GM21360 (cell line): ENCODE measurements at regions not wholly inside any gene's neighbourhood (a gene's known extent, or its start where the extent isn't known, plus 50 kb on each side); places are given as distances from the start of the nearest gene placed in this dataset.
"Not testable (repeated sequence)": the region's sequence is repeated elsewhere in the genome, so short reads cannot be mapped to it uniquely, and the experiment has no call there.

ENCODE experiments used
- ATAC-seq: cut with Tn5 transposase; IDR thresholded peaks from one replicate; pipeline ENCODE4 v1.9.1; 2021; ENCODE audit warnings: mild to moderate bottlenecking, moderate library complexity; ENCODE audit not compliant: unreplicated experiment

DNA sequence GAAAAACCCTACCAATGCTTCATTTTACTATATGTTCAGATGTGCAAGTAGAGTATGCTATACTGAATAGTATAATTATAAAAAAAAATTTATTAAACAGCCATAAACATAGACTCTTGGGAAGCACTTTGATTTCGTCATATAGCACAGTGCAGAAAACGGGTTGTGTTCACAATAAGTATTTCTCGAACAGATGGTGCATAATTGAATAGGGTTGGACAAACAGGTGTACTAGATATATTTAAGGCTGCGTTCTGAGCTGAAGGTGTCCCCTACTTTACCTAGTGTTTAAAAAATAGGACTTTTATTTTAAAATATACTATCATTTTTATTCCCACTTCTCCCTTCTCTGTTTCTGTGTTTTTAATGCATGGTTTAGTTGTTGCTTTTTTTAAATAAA lies 841.5 kb downstream of the ANKRD7 start:
- no peak for ATAC-seq

DNA sequence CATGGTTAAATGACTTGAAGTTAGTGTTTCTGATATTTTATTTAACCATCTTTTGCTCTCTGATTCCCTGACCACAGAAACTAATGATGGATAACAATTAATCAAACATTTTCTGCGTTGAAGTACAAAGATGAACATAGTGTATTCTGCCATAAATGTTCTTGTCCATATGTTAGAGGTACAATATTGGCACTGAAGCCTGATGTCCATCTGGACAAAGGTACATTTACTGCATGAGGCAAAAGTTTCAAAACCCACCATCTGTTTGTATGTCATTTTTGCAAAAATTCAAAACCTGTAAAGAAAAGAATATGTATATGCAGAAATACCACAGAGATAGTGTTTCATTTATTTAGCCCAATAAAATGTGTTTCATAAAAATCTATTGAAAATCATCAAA lies 861.5 kb downstream of the ANKRD7 start:
- ATAC-seq: no peak

DNA sequence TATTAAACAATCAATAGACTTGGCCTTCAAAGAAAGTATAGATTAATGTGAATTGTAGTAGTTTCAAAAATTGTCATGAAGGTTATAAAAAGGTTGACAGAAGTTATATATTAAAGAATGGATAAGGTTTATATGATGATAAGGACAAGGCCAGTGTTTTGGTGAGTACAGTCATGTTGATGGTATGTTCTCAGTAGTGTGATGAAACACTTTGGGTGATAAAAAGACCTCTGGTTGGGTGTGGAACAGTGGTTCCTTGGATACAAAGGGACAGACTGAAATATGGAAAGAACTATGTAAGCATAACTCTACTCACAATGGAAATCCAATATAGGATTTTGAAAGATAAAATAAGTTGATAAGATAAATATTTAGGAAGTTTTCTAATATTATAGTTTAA lies 866.3 kb downstream of the ANKRD7 start:
- ATAC-seq: no peak

DNA sequence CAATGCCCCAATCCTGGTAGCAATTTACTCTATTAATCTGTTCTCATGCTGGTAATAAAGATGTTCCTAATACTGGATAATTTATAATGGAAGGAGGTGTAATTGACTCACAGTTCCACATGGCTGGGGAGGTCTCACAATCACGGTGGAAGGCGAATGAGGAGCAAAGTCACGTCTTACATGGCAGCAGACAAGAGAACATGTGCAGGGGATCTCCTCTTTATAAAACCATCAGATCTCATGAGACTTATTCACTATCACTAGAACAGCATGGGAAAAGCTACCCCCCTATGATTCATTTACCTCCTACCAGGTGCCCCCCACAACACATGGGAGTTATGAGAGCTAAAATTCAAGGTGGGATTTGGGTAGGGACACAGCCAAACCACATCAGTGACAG lies 872.2 kb downstream of the ANKRD7 start:
- no peak for ATAC-seq

DNA sequence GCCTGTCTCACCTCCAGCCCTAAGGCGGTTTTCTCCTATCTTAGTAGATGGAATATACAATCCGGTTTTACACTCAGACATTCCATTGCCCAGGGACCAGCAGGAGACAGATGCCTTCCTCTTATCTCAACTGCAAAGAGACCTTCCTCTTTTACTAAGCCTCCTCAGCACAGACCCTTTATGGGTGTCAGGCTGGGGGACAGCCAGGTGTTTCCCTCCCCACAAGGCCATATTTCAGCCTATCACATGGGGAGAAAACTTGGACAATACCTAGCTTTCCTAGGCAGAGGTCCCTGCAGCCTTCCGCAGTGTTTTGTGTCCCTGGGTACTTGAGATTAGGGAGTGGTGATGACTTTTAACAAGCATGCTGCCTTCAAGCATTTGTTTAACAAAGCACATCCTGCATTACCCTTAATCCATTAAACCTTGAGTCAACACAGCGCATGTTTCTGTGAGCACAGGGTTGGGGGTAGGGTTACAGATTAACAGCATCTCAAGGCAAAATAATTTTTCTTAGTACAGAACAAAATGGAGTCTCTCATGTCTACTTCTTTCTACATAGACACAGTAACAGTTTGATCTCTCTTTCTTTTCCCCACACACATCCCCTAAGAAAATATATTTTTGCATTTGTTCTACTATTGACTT lies 876.2 kb downstream of the ANKRD7 start:
- not testable (repeated sequence) for ATAC-seq

DNA sequence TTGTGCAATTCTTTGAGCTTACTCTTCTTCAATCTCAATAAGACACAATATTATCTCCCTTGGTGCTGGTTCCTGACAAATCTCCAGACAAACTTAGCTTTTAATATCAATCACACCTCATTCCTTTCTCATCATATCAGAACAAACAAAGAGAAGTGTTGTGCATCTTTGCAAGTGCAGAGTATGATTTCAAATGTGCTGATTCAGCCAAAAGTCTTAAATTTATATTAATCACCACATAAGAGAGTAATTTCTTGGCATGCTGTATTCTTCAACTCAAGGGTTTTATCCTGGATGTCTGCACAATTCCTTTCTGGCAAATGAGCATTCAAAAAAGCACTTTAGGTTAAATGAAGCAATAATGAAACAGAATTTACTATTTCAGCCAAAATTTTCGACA lies 877.8 kb downstream of the ANKRD7 start:
- no peak for ATAC-seq

DNA sequence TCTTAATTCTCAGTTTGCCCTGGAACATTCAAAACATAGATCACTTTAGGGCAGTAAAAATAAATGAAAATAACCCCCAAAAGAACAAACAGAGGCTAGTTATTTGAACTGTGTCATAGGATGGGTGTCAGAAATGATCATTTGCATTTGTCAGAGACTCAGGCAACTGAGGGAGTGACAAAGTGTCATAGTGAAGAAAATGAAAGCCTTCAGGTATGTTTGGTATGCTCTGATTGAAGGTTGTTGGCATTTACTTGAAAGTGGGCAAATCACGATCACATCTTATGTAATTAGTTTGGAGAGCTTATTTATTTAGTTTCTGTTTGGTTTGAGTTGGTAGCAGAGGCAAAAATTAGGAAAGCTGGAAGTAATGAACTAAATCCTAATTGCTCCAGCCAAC lies 880.9 kb downstream of the ANKRD7 start:
- no peak for ATAC-seq

DNA sequence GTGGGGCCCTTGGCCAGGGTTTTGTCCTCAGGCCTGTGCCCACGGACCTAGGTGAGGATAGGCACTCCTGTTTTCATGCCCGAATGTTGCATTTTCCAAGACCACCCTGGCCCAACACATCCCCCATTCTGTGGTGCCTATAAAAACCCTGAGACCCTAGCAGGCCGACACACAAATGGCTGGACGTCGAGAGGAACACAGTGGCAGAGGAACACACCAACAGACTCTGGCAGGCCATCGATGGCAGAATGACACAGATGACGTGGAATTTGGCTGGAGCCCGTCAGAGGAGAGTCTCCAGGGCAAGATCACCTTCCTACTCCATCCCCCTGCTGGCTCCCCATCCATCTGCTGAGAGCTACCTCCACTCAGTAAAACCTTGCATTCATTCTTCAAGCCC lies 898.8 kb downstream of the ANKRD7 start:
- no peak for ATAC-seq

DNA sequence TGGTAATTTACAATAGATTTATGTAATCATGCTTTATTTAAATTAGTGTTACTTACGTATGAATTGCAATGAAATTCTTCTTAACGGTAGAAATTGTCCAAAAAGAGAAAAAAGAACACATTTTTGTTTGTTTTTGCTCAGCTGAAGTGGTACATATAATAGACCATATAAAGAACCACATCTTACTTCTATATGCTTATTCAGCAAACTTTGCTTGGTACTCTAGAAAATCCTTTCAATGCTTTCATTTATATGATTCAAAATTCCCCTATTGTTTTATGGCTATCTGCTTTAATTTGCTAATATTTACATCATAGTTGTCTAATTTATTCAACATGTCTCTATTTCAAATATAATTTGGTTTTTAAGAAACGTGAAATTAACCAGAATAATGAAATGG lies 903.2 kb downstream of the ANKRD7 start:
- no peak for ATAC-seq

DNA sequence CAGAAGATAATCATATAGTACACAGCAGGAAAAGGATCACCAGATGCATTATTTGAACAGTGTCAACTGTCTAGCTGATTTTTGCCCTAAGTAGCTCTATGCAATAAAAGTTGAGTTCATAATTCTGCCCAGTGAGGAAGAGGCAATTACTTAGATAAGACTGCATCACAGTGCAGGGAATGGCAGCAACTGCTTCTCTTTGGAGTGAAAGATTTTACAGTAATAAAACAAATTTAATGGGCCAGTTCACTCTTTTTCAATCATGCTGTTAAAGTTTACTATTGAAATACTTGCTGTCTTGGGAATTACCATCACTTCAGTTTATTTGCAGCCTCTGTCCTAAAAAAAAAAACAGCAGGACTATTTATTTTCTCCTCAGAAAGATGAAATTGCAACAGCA lies 907.9 kb downstream of the ANKRD7 start:
- no peak for ATAC-seq

DNA sequence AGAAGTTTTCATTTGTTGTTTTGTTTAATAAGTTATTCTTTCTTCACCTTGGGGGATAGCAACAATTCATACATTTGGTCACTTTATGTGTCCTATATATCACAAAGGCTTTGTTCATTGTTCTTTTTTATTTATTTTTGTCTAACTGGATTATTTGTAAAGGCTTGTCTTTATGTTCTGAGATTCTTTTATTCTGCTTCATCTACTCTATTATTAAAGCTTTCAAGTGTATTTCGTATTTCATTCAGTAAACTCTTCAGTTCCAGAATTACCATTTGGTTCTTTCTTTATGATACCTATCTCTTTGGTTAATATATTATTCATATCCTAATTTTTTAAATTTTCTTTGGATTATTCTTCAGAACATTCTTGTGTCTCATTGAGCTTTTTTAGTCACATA lies 942.9 kb downstream of the ANKRD7 start:
- ATAC-seq: no peak

DNA sequence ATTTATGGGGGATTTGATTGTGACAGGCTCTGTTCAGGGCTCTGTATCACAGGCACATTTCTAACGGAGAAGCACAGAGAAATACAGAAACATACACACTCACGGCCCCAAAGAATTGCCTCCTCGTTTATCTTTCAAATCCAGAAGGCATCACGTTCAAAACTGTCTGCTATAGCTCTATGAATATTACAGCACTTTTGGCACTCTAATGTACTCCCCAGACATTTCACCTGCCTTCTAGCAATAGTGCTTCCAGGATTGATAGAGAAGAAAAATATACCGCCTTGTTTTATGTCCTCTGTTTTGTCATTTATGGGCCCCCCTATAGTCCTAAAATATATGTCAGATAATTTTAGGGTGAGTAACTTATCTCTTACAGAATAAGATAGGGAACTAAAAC lies 947.5 kb downstream of the ANKRD7 start:
- ATAC-seq: no peak

DNA sequence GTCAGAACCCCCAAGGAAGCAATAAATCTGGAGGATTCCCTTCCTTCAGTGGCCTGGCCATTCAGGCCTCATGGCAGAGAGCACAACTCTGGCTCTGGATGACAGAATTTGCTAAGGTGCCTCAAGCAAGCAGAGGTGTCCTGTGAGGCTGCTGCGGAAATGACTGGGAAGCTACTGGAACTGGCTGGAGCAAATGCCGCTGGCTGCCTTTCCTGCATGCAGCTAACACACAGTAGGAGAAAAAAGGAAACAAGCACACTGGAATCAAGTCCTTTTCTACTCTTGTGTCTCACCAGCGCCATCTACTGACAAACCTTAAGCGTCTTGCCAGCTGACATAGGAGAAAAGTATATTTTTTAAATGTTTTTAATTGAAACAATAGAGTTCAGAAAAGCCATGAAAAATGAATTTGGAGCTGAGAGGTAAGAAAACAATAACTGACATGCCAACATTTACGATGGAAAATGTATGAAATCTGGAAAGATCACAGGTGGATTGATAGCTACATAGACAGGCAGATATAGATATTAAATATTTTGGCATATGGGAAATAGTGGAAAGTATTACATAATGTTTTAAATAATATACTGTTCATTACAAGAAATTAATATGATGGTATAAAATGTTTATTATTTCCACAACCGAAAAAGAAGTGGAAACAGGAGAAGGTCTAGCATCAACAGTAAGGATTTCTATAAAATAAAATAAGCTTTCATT lies 951.6 kb downstream of the ANKRD7 start:
- peak; percentile 73 for ATAC-seq

DNA sequence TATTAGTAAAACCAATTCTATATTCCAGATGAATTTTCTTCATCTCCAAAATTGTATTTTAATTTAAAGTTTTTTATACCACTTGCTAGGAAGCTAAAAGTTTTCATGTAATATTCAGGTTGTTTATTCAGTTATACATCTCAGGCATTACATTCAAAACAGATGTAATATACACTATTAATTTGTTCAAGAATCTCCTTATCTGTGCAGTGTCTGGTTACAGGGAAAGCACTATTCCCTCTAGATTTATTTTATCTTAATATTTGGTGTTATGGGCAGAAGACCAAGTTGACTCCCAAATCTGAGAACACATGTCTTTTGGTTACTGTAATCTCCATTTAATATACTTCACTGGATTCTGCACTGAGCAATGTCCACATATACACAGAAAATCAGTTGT lies 953.4 kb downstream of the ANKRD7 start:
- ATAC-seq: no peak

DNA sequence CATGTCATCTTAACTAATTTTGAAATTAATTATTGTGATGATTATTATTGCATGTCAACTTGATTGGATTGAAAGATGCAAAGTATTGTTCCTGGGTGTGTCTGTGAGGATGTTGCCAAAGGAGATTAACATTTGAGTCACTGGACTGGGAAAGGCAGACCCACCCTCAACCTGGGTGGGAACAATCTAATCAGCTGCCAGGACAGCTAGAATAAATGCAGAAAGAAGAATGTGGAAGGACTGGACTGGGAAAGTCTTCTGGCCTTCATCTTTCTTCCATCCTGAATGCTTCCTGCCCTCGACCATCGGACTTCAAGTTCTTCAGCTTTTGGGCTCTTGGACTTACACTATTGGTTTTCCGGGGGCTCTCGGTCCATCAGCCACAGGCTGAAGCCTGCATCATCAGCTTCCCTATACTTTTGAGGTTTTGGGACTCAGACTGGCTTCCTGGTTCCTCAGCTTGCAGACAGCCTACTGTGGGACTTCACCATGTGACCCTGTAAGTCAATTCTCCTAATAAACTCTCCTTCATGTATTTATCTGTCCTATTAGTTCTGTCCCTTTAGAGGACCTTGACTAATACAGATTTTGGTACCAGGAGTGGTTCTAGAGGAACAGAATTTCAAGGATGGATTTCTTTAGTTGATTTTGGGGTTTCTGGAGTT lies 959.8 kb downstream of the ANKRD7 start:
- ATAC-seq: no peak

DNA sequence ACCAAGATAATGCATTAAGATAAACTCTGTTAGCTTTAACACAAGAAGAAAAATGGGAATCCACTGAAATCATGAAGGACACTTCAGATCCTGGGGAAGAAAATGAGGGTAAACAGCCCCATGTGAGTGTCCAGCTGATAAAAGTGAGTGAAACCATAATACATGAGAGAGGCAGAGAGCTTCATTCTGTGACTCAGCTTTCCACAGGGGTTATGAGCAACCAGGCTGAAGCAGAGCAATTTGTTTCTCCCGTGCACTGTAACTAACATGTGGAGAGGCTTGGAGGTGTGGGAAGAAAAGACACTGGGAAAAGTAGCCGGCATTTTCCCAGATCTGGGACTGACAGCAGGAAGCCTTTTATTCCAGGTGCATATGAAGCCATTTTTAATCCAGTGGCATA lies 971.7 kb downstream of the ANKRD7 start:
- no peak for ATAC-seq

DNA sequence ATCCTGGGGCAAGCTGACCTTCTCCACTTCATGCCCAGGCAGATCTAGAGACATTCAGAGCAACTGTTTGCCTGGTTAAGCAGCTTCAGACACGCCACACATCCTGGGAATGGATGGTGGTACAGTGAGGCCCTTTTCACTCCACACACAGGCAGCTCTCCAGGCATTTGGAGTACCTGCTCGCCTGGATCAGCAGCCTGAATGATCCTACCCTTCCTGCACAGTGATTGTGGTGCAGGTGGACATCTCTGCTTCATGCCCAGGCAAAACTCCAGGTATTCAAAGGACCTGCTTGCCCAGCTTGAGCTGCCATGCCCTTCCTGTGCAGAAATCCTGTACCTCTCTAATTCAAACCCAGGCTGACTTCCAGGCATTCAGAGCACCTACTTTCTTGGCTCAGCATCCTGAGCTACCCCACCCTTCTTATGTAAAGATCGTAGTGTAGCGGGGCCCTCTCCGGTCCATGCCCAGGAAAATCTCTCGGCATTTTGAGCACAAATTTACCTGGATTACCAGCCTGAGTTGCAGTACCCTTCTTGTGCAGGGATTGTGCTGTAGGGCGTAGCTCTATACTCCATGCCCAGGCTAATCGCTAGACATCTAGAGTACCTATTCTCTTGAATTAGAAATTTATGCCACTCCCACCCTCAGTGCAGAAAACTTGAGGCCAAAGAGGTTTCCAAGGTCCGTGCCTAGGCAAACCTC lies 972.8 kb downstream of the ANKRD7 start:
- ATAC-seq: peak; percentile 13

DNA sequence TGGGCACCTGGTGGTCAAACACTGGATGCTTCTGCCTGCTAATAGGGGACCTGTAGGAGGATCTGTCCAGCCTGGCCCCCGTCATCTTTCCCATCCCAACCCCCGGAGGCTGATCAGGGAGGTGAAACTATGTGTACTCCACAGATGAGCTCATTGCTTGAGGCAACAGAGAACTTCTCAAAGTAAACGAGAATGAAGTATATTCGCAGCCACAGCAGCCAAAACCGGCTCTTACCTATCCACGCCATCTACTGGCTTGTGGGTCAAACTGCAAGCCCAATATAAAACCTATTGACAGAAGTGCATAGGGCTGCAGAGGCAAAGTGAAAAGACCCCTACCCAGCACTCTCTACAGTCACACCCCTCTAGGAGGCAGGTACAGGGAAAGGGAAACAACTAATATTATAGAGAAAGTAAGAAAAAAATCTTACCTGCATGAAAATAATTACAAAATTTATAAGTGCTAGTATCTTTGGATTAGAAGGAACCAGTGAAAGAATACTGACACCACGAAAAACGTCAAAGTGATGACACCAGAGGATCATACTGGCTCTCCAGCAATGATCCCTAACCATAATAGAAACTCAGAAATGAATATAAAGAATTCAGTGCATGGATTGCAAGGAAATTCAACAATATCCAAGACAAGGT lies 973.5 kb downstream of the ANKRD7 start:
- ATAC-seq: peak; percentile 94

DNA sequence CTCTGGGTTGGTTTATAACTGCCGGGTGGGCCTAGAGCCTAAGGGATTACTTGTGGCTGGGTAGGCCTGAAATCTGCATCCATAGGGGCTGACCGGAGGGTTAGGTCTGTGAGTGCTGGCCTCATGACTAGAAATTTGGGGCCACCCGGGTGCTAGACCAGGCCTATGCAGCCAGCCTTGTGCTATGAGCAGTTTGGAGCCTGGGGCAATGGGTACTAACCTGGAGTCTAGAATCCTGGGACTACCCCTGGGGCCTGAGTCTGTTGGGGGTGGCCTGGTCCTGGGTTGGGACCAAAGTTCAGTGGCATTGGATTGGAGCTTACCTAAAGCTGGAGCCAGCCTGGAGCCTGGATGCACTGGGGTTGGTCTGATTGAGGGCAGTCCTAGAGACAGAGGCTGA lies 995.2 kb downstream of the ANKRD7 start:
- ATAC-seq: no peak

DNA sequence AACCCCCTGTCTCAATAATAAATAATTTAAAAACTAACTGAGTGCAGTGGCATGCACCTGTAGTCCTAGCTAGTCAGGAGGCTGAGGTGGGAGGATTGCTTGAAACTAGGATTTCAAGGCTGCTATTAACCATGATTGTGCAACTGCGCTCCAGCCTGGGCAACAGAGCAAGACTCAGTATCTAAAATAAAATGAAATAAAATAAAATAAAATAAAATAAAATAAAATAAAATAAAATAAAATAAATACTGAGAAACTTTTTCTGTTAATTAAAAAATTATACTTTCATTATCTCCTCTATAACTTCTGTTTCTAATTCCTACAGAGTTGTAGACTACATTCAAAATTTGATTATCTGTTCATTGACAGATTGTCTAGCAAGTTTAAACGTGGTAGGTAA lies 999.4 kb downstream of the ANKRD7 start:
- no peak for ATAC-seq

DNA sequence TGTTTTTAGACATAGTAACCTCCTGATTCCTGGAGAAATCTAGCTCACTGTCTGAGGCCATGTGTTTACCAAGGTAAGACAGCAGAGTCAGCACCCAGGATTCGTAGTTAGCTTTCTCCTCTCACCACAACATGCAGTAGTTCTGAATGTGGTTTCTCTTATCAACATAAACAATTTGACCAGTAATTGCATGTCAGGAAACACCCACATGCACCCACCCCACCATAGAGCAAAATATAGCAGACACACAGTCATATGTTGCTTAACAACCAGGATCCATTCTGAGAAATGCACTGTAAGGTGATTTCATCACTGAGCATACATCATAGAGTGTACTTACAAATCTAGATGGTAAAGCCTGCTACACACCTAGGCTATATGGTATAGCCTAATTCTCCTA lies 1004.0 kb downstream of the ANKRD7 start:
- ATAC-seq: no peak
